GM23248 (cell line): ENCODE measurements at regions not wholly inside any gene's neighbourhood (a gene's known extent, or its start where the extent isn't known, plus 50 kb on each side); places are given as distances from the start of the nearest gene placed in this dataset.

Experiments used
- DNase-seq: peaks from one replicate; pipeline ENCODE4 v3.0.0-alpha.2; 2015
- H2AFZ ChIP-seq: fragments of 200-600 bp; sonication (generic); 2 replicates; pipeline ENCODE4 v1.6.1; 2016; ENCODE audit warnings: antibody characterized with exemption
- H3F3A ChIP-seq: fragments of 200-600 bp; sonication (generic); 2 replicates; pipeline ENCODE4 v1.6.1; 2016; ENCODE audit warnings: mild to moderate bottlenecking, antibody characterized with exemption, mixed run types; ENCODE audit not compliant: insufficient read depth
- H3K27ac ChIP-seq: fragments of 200-600 bp; sonication (generic); 2 replicates; pipeline ENCODE4 v1.5.1; 2016; ENCODE audit warnings: mild to moderate bottlenecking
- H3K27me3 ChIP-seq: fragments of 200-600 bp; sonication (generic); replicated peaks from 2 replicates; pipeline ENCODE4 v1.6.1; 2016; ENCODE audit warnings: mild to moderate bottlenecking; ENCODE audit not compliant: insufficient read depth
- H3K36me3 ChIP-seq: fragments of 200-600 bp; sonication (generic); 2 replicates; pipeline ENCODE4 v1.6.1; 2016; ENCODE audit warnings: low read depth, mild to moderate bottlenecking
- H3K4me1 ChIP-seq: fragments of 200-600 bp; sonication (generic); 2 replicates; pipeline ENCODE4 v1.6.1; 2016; ENCODE audit warnings: mild to moderate bottlenecking; ENCODE audit not compliant: insufficient read depth
- H3K4me2 ChIP-seq: fragments of 200-600 bp; sonication (generic); one replicate; pipeline ENCODE4 v1.6.1; 2016; ENCODE audit warnings: mild to moderate bottlenecking; ENCODE audit not compliant: unreplicated experiment
- H3K4me3 ChIP-seq: fragments of 200-600 bp; sonication (generic); 2 replicates; pipeline ENCODE4 v1.5.1; 2016; ENCODE audit warnings: mild to moderate bottlenecking
- H3K79me2 ChIP-seq: fragments of 200-600 bp; sonication (generic); 2 replicates; pipeline ENCODE4 v1.6.1; 2016; ENCODE audit warnings: mild to moderate bottlenecking; ENCODE audit not compliant: insufficient read depth
- H3K9ac ChIP-seq: fragments of 200-600 bp; sonication (generic); 2 replicates; pipeline ENCODE4 v1.6.1; 2016; ENCODE audit warnings: mild to moderate bottlenecking
- H3K9me2 ChIP-seq: fragments of 200-600 bp; sonication (generic); 2 replicates; pipeline ENCODE4 v1.6.1; 2016; ENCODE audit warnings: mixed run types, mild to moderate bottlenecking, moderate library complexity; ENCODE audit not compliant: insufficient read depth
- H3K9me3 ChIP-seq: fragments of 200-600 bp; sonication (generic); one replicate; pipeline ENCODE4 v1.6.1; 2017; ENCODE audit warnings: low read depth
- H4K20me1 ChIP-seq: fragments of 200-600 bp; sonication (generic); 2 replicates; pipeline ENCODE4 v1.6.0; 2016; ENCODE audit not compliant: insufficient read depth
- EZH2 ChIP-seq: fragments of 200-600 bp; sonication (generic); IDR thresholded peaks from 2 replicates; pipeline ENCODE4 v1.6.1; 2018; ENCODE audit warnings: antibody characterized with exemption, mild to moderate bottlenecking; ENCODE audit not compliant: insufficient read depth, poor library complexity, severe bottlenecking
- EZH2phosphoT487 ChIP-seq: fragments of 200-600 bp; sonication (generic); IDR thresholded peaks from 2 replicates; pipeline ENCODE4 v1.6.1; 2018; ENCODE audit warnings: antibody characterized with exemption, moderate library complexity, mild to moderate bottlenecking, low read depth; ENCODE audit not compliant: insufficient read depth
- WGBS, 2 experiments: methylation state at CpG; one replicate each; pipeline ENCODE4 v1.1.6; 2015 to 2017; ENCODE audit warnings: low lambda C conversion rate in 2 of 2, low coverage in 1 of 2; ENCODE audit errors: missing lambda C conversion rate in 2 of 2; 5-methylcytosine and 5-hydroxymethylcytosine counted together
- in situ Hi-C: fragments of 300-500 bp; cut with MboI; formaldehyde crosslinking; loops from 2 replicates; pipeline ENCODE4 v1.15.0; 2020

DNA sequence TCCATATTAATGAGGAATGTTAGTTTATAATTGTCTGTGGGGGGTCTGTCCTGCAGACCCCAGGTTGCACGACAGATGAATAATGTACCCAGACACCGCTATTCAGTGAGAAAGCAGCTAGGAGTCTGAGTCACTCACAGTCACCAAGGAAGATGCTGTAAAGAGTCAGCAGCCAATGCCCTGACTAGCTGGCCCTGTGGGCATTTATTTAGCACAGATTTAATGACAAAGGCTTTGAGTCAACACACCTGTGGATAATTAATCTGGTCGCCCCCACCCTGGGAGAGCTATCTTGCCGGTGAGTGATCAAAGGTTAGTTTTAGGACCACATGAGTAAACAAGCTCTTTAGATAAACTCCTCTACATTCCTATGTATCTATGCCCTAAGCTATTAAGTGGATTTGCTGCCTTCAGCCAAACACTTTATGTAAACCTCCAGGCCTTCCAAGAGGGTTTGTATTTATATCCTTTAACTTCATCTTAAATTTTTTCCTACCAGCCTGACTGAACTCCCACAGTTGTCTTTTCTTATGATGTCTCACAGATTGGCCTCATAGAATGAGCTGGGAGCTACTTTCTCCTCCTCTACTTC, 180.0 kb upstream of the ADCY1 start:
- Histone ChIP-seq H3K9me3 (no peaks in the 10 kb centered on the region), H4K20me1 (no peaks in the 10 kb centered on the region), H3K4me2 (no peak overlapping the region), H3K79me2 (no peaks in the 10 kb centered on the region), H3K9ac (no peak overlapping the region), H3K27ac (no peak overlapping the region), H3K4me1 (no peaks in the 10 kb centered on the region), H3K9me2 (no peaks in the 10 kb centered on the region), H3F3A (no peaks in the 10 kb centered on the region), H3K36me3 (no peaks in the 10 kb centered on the region), H3K27me3 (no peaks in the 10 kb centered on the region; the same call in 1 of the 2 replicates), H3K4me3 (no peak overlapping the region), H2AFZ (no peak overlapping the region)
- TF ChIP-seq EZH2phosphoT487 (no peak), EZH2 (no peak)
- no peak for DNase-seq
- in situ Hi-C loops: no loop called here
- 30 to 32% methylated on average over 4 of the region's 4 CpGs for WGBS, 2 experiments

DNA sequence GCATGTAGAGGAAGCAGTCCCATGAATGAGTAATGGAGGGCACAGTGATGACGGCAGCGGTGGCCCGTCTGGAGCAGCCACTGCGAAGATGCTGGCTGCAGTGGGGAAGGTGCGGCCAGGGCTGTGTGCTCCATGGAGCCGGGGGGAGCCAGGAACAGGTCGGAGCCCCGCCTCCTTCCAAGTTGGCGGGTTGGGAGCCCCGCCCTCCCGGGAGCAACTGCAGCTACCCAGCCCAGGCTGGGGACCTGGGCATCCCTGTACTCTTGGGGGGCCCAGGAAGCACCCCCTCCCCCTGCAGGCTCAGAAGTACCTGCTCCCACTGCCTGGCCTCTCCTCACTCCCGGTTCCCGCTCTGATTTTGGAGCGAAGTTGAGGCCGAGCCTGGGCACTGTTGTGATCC, 175.1 kb upstream of the ADCY1 start:
- 76 to 80% methylated on average over 10 to 15 of the region's 15 CpGs for WGBS, 2 experiments
- Histone ChIP-seq H3K4me1 (no peaks in the 10 kb centered on the region), H3K79me2 (no peaks in the 10 kb centered on the region), H3K4me3 (no peak overlapping the region), H3K9me2 (no peaks in the 10 kb centered on the region), H3F3A (no peaks in the 10 kb centered on the region), H3K9ac (no peak overlapping the region), H4K20me1 (no peaks in the 10 kb centered on the region), H3K27me3 (no peaks in the 10 kb centered on the region), H3K36me3 (no peaks in the 10 kb centered on the region), H3K27ac (no peak overlapping the region), H3K4me2 (no peak overlapping the region), H2AFZ (no peak overlapping the region), H3K9me3 (no peaks in the 10 kb centered on the region)
- TF ChIP-seq EZH2phosphoT487 (no peak), EZH2 (no peak)
- no peak for DNase-seq
- in situ Hi-C loops: no loop called here

DNA sequence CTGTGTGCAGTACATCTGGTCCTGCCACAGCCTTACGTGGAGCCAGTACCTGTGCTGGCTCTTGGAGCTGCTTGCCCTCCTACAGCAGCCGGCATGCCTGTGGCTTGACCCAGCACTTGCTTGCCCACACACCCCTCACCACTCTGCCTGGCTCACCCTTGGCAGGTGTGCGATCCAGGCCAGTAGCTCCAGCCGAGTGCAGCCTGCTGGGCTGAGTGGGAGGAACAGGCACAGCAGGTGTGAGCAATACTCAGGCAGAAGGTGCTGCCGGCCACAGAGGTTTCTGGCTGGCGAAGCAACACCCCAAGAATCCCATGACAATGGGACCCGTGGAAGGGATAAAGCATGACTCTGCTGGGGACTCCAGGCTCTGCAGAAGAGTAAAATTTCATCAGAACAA, 173.5 kb upstream of the ADCY1 start:
- WGBS, 2 experiments: 73 to 78% methylated on average over 7 of the region's 7 CpGs
- Histone ChIP-seq H3K36me3 (no peaks in the 10 kb centered on the region), H3K4me2 (no peak overlapping the region), H3K9me3 (no peaks in the 10 kb centered on the region), H3K27me3 (no peaks in the 10 kb centered on the region), H4K20me1 (no peaks in the 10 kb centered on the region), H3K9ac (no peak overlapping the region), H3K4me1 (no peaks in the 10 kb centered on the region), H2AFZ (no peak overlapping the region), H3K79me2 (no peaks in the 10 kb centered on the region), H3F3A (no peaks in the 10 kb centered on the region), H3K4me3 (no peak overlapping the region), H3K27ac (no peak overlapping the region), H3K9me2 (no peaks in the 10 kb centered on the region)
- no peak for DNase-seq
- in situ Hi-C loops: no loop called here
- TF ChIP-seq EZH2phosphoT487: no peak
- no peak for TF ChIP-seq EZH2

DNA sequence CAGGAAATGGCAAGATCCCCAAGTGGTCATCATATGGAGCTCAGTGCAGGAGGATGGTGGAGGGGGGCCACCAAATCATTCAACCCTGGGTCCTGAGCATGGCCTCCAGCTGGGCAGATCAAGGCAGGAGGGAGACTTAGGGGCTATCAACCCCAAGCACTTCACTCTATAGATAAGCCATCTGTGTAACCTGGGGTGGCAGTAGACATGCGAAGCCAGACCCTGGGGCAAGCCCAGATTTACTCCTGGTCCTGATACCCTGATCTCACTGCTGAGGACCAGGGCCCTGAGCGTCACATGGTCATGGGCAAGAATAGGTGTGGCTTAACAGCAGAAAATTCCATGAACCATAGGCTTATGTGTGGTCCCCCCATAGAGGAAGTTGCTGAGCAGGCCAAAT, 173.0 kb upstream of the ADCY1 start:
- Histone ChIP-seq H3K4me3 (no peak overlapping the region), H3F3A (no peaks in the 10 kb centered on the region), H3K4me2 (no peak overlapping the region), H3K27ac (no peak overlapping the region), H4K20me1 (no peaks in the 10 kb centered on the region), H3K9me3 (no peaks in the 10 kb centered on the region), H3K36me3 (no peaks in the 10 kb centered on the region), H3K4me1 (no peaks in the 10 kb centered on the region), H3K27me3 (no peaks in the 10 kb centered on the region), H3K9ac (no peak overlapping the region), H3K79me2 (no peaks in the 10 kb centered on the region), H3K9me2 (no peaks in the 10 kb centered on the region), H2AFZ (no peak overlapping the region)
- in situ Hi-C loops: no loop called here
- WGBS, 2 experiments: 62 to 68% methylated on average over 2 of the region's 2 CpGs
- TF ChIP-seq EZH2phosphoT487: no peak
- no peak for TF ChIP-seq EZH2
- DNase-seq: no peak

DNA sequence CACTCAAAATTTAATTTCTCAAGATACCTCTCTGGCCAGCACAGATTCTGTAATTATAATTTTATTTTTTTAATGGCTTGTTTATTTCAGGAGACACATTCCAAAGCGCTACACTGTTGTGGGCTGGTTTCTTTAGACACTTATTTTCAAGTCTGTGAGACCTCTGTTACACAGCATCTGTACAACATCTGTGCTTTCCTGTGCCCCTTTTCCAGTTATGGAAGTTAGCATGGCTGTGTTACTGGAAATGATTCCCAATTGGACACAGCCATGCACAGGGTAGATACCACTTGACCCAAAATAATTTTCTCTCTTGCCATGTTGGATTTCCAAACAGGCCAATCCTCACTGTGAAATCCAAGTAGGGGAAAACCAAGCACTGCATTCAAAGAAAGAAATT, 172.3 kb upstream of the ADCY1 start:
- H2AFZ ChIP-seq: no peak overlapping the region
- 15 to 33% methylated on average over 1 of the region's 1 CpG for WGBS, 2 experiments
- no peaks in the 10 kb centered on the region for H3K4me1 ChIP-seq
- H3K36me3 ChIP-seq: no peaks in the 10 kb centered on the region
- no peaks in the 10 kb centered on the region for H3K9me3 ChIP-seq
- H3K9me2 ChIP-seq: no peaks in the 10 kb centered on the region
- TF ChIP-seq EZH2 (no peak), EZH2phosphoT487 (no peak)
- H3K27me3 ChIP-seq: no peaks in the 10 kb centered on the region
- no peak overlapping the region for H3K27ac ChIP-seq
- DNase-seq: no peak
- no peaks in the 10 kb centered on the region for H3F3A ChIP-seq
- H4K20me1 ChIP-seq: no peaks in the 10 kb centered on the region
- no peak overlapping the region for H3K4me2 ChIP-seq
- H3K4me3 ChIP-seq: no peak overlapping the region
- H3K9ac ChIP-seq: no peak overlapping the region
- no peaks in the 10 kb centered on the region for H3K79me2 ChIP-seq
- in situ Hi-C loops: no loop called here
